H1 (cell line): ENCODE measurements at regions not wholly inside any gene's neighbourhood (a gene's known extent, or its start where the extent isn't known, plus 50 kb on each side); places are given as distances from the start of the nearest gene placed in this dataset.

ENCODE experiments used
- TF ChIP-seq, protein P1 (sequence below): fragments of 300-600 bp; sonication (generic); IDR thresholded peaks from 2 replicates; pipeline ENCODE4 v1.7.1; 2012; ENCODE audit warnings: low read length, moderate library complexity, mild to moderate bottlenecking, inconsistent platforms; ENCODE audit not compliant: insufficient replicate concordance

- TF ChIP-seq, protein P1, sequence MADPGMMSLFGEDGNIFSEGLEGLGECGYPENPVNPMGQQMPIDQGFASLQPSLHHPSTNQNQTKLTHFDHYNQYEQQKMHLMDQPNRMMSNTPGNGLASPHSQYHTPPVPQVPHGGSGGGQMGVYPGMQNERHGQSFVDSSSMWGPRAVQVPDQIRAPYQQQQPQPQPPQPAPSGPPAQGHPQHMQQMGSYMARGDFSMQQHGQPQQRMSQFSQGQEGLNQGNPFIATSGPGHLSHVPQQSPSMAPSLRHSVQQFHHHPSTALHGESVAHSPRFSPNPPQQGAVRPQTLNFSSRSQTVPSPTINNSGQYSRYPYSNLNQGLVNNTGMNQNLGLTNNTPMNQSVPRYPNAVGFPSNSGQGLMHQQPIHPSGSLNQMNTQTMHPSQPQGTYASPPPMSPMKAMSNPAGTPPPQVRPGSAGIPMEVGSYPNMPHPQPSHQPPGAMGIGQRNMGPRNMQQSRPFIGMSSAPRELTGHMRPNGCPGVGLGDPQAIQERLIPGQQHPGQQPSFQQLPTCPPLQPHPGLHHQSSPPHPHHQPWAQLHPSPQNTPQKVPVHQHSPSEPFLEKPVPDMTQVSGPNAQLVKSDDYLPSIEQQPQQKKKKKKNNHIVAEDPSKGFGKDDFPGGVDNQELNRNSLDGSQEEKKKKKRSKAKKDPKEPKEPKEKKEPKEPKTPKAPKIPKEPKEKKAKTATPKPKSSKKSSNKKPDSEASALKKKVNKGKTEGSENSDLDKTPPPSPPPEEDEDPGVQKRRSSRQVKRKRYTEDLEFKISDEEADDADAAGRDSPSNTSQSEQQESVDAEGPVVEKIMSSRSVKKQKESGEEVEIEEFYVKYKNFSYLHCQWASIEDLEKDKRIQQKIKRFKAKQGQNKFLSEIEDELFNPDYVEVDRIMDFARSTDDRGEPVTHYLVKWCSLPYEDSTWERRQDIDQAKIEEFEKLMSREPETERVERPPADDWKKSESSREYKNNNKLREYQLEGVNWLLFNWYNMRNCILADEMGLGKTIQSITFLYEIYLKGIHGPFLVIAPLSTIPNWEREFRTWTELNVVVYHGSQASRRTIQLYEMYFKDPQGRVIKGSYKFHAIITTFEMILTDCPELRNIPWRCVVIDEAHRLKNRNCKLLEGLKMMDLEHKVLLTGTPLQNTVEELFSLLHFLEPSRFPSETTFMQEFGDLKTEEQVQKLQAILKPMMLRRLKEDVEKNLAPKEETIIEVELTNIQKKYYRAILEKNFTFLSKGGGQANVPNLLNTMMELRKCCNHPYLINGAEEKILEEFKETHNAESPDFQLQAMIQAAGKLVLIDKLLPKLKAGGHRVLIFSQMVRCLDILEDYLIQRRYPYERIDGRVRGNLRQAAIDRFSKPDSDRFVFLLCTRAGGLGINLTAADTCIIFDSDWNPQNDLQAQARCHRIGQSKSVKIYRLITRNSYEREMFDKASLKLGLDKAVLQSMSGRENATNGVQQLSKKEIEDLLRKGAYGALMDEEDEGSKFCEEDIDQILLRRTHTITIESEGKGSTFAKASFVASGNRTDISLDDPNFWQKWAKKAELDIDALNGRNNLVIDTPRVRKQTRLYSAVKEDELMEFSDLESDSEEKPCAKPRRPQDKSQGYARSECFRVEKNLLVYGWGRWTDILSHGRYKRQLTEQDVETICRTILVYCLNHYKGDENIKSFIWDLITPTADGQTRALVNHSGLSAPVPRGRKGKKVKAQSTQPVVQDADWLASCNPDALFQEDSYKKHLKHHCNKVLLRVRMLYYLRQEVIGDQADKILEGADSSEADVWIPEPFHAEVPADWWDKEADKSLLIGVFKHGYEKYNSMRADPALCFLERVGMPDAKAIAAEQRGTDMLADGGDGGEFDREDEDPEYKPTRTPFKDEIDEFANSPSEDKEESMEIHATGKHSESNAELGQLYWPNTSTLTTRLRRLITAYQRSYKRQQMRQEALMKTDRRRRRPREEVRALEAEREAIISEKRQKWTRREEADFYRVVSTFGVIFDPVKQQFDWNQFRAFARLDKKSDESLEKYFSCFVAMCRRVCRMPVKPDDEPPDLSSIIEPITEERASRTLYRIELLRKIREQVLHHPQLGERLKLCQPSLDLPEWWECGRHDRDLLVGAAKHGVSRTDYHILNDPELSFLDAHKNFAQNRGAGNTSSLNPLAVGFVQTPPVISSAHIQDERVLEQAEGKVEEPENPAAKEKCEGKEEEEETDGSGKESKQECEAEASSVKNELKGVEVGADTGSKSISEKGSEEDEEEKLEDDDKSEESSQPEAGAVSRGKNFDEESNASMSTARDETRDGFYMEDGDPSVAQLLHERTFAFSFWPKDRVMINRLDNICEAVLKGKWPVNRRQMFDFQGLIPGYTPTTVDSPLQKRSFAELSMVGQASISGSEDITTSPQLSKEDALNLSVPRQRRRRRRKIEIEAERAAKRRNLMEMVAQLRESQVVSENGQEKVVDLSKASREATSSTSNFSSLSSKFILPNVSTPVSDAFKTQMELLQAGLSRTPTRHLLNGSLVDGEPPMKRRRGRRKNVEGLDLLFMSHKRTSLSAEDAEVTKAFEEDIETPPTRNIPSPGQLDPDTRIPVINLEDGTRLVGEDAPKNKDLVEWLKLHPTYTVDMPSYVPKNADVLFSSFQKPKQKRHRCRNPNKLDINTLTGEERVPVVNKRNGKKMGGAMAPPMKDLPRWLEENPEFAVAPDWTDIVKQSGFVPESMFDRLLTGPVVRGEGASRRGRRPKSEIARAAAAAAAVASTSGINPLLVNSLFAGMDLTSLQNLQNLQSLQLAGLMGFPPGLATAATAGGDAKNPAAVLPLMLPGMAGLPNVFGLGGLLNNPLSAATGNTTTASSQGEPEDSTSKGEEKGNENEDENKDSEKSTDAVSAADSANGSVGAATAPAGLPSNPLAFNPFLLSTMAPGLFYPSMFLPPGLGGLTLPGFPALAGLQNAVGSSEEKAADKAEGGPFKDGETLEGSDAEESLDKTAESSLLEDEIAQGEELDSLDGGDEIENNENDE: no peak
Observed at GRCh38 chrX:106283841-106284240, 115.7 kb downstream of the PWWP3B start (continued).
